ENCODE measurements at regions not wholly inside any gene's neighbourhood (a gene's known extent, or its start where the extent isn't known, plus 50 kb on each side); places are given as distances from the start of the nearest gene placed in this dataset.
A peak's percentile ranks its signal among the peaks of the same experiment; 100 is the strongest.

DNA sequence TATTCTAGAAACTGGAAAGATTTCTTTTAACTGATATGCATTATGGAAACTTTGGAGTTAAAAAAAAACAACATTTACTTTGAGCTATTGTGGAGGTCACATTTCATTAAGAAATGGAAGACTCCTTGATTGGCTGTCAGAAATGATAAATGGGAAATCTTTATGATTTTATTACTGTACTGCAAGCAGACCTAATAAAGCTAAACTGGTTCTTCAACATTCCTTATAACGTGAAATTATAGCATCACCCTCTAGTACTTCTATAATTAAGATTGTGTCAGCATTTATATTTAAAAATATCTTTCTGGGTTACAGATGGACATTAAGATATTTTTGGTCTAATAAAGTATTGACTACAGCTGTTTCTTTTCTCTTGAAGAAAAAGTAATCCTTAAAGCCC lies 213.8 kb upstream of the PACRGL start:
- Histone ChIP-seq H3K4me2 (ENCODE audit: low read depth, low read length) (no peak overlapping the region), H3K14ac (replicated peaks; ENCODE audit: low read depth, low read length) (no peak overlapping the region), H3K79me1 (ENCODE audit: low read depth in 1 of 2, low read length in 2 of 2) (no peaks in the 10 kb centered on the region), H3K18ac (ENCODE audit: low read depth, low read length) (no peak overlapping the region), H3K36me3 (ENCODE audit: control insufficient read depth, insufficient read depth, low read length) (no peaks in the 10 kb centered on the region), H3K23ac (ENCODE audit: low read depth, low read length) (no peak overlapping the region), H2AFZ (replicated peaks; ENCODE audit: low read length, poor library complexity) (no peak overlapping the region), H3K27ac (ENCODE audit: insufficient read depth, low read length) (no peak overlapping the region), H3K9me1 (ENCODE audit: insufficient read depth, low read length) (no peaks in the 10 kb centered on the region), H3K9me3 (ENCODE audit: control insufficient read depth, insufficient read depth, low read length) (no peaks in the 10 kb centered on the region), H4K91ac (ENCODE audit: insufficient read depth, low read depth, low read length) (no peak overlapping the region), H3K4ac (ENCODE audit: low read depth, low read length) (no peak overlapping the region), H2AK9ac (replicated peaks; ENCODE audit: low read depth, low read length, poor library complexity) (no peak overlapping the region), H4K8ac (ENCODE audit: low read depth in 2 of 2, low read length in 2 of 2) (no peak overlapping the region), H2BK120ac (ENCODE audit: low read depth, low read length) (no peak overlapping the region), H3K4me1 (ENCODE audit: control insufficient read depth, insufficient read depth, low read length) (no peaks in the 10 kb centered on the region), H3K4me3 (ENCODE audit: insufficient read depth, low read depth, low read length) (no peak overlapping the region), H2BK15ac (ENCODE audit: low read depth, low read length) (no peak overlapping the region), H2BK5ac (ENCODE audit: low read depth, low read length, poor library complexity, severe bottlenecking) (no peak overlapping the region), H4K20me1 (ENCODE audit: insufficient read depth, low read length) (no peaks in the 10 kb centered on the region), H3K9ac (ENCODE audit: low read depth, low read length) (no peak overlapping the region), H4K5ac (ENCODE audit: low read depth, low read length) (no peak overlapping the region), H3K27me3 (ENCODE audit: control insufficient read depth, insufficient read depth, low read length) (no peaks in the 10 kb centered on the region), H2AK5ac (ENCODE audit: low read depth, low read length) (no peak overlapping the region), H2BK20ac (ENCODE audit: low read depth, low read length) (no peak overlapping the region), H3K56ac (ENCODE audit: extremely low read depth, insufficient read depth, low read length) (no peak overlapping the region)
- ChIA-PET POLR2A (ENCODE audit: unreplicated experiment) (interaction anchor here (0.7 kb wide), 1 partner anchor 894 kb away, joined by 4 read pairs; no protein-coding TSS in a partner anchor), CTCF (interaction anchor here (0.6 kb wide), 1 partner anchor 197 kb away, joined by 3 read pairs; no protein-coding TSS in a partner anchor)
- dilution Hi-C loops (cut with HindIII; ENCODE audit: low sequenced_read_pairs, unreplicated experiment) (no loop called here), in situ Hi-C loops (cut with MboI; ENCODE audit: low sequenced_read_pairs) (no loop called here), intact Hi-C loops (cut with micrococcal nuclease) (no loop called here)
- DNase-seq (no peak), ATAC-seq (ENCODE audit: low read depth) (no peak)
- TF ChIP-seq CTCF (conservative IDR thresholded peaks at IDR 0.05; ENCODE audit: low read depth, low read length), result no peak
- TF ChIP-seq POLR2A (IDR thresholded peaks at IDR 0.05; ENCODE audit: low read depth, low read length), result no peak
- no peak for TF ChIP-seq NFE2L2 (IDR thresholded peaks at IDR 0.05; ENCODE audit: low read depth, low read length)
- TF ChIP-seq MXI1 (IDR thresholded peaks at IDR 0.05; ENCODE audit: borderline replicate concordance, low read depth, low read length), result no peak
- no peak for TF ChIP-seq SMC3 (IDR thresholded peaks at IDR 0.05; ENCODE audit: low read depth, low read length)
- 0 out of 2 replicates have a peak, but pooled peaks have one; percentile 6 for TF ChIP-seq MAFK (IDR thresholded peaks at IDR 0.05; ENCODE audit: low read depth, low read length)
- no TSS peak for BruUV-seq (replicated peaks)
- WGBS, 2 experiments (ENCODE audit: extremely low coverage in 2 of 2, insufficient read length in 1 of 2), result no CpG with 5 or more reads among the region's 1 CpG
